C4-2B (cell line): ENCODE measurements at regions not wholly inside any gene's neighbourhood (a gene's known extent, or its start where the extent isn't known, plus 50 kb on each side); places are given as distances from the start of the nearest gene placed in this dataset.

ENCODE experiments used
- H3K27ac ChIP-seq: fragments of 450-650 bp; 2 replicates; pipeline ENCODE4 v1.5.1; 2017
- ZFX ChIP-seq: fragments of 450-650 bp; IDR thresholded peaks from 2 replicates; pipeline ENCODE4 v1.6.1; 2017
- TF ChIP-seq, protein P1 (sequence below): fragments of 450-650 bp; conservative IDR thresholded peaks from 2 replicates; pipeline ENCODE4 v1.5.1; 2017; ENCODE audit warnings: mild to moderate bottlenecking

DNA sequence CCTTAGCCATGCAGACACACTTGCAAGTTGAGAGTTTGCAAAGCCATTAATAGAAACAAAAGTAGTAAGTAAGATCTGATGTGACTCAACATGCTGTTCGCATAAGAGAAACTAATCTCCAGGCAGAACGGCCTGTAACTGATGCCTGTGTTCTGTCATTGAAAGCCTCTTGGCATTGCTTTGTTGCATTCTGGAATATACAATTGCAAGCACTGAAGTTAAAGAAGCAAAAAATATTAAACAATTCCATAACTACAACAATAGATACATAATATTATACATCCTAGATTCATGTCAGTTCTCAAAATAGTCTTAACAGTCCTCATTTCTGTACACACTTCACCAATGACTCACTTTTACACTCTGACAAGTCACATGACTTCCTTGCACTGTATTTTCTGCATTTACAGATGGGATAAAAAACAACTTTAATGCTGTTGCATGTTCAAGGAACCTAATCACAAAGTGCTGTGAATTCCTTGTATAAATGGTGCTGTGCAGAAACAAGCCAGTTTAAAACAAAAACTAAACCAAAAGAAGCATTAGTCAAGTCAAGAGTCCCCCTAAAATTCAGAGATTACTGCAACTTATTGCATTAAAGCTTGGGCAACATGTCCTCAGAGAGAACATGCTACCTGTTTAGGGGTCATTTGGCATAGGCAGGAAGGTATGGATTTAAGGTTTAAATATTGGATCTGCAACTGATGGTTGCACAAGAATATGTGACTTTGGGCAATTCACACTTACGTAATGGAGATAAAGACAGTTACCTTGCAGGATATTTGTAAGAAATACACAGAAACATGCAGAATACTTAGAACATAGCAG is 79.5 kb upstream of the SERP2 start:
- no peak overlapping the region for H3K27ac ChIP-seq
- TF ChIP-seq, protein P1, sequence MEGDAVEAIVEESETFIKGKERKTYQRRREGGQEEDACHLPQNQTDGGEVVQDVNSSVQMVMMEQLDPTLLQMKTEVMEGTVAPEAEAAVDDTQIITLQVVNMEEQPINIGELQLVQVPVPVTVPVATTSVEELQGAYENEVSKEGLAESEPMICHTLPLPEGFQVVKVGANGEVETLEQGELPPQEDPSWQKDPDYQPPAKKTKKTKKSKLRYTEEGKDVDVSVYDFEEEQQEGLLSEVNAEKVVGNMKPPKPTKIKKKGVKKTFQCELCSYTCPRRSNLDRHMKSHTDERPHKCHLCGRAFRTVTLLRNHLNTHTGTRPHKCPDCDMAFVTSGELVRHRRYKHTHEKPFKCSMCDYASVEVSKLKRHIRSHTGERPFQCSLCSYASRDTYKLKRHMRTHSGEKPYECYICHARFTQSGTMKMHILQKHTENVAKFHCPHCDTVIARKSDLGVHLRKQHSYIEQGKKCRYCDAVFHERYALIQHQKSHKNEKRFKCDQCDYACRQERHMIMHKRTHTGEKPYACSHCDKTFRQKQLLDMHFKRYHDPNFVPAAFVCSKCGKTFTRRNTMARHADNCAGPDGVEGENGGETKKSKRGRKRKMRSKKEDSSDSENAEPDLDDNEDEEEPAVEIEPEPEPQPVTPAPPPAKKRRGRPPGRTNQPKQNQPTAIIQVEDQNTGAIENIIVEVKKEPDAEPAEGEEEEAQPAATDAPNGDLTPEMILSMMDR, result no peak
- no peak for TF ChIP-seq ZFX

DNA sequence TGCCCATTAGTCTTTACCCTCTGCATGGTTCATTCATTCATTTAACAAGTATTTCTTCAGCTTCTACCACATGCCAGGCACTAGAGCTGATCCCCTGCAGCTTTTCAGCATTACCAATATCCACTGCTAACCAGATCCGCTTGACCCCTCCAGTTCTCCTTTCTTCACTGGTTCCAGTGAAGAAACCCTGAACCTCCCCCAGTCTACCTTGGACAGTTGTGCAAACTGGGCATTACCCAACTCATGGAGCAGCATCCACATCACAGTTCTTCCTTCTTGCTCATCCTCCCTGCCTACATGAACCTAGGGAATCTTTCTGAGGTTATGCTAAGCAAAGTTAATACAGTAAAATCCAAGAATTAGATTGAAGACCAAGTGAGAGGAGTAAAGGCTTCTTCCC is 78.7 kb upstream of the SERP2 start:
- no peak overlapping the region for H3K27ac ChIP-seq
- no peak for TF ChIP-seq ZFX
- TF ChIP-seq, protein P1, result no peak

DNA sequence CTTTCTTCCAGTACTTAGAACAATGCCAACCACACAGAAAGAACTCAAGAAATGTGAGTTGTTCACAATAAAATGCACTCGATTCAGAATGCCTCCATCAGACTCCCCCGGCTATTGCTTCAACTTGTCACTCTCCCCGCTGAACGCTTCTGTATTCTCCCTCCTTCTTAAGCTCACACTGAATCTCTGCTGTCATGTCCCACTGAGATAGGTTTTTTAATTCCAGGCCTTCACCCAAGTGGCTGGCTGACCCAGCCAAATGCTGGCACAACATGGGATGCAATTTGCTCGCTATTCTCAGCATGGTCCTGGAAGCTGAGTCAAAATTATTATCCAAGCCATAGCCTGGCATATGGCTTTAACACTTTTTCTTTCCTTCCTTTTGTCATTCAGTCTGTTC is 76.8 kb upstream of the SERP2 start:
- no peak overlapping the region for H3K27ac ChIP-seq
- TF ChIP-seq, protein P1, result no peak
- no peak for TF ChIP-seq ZFX

DNA sequence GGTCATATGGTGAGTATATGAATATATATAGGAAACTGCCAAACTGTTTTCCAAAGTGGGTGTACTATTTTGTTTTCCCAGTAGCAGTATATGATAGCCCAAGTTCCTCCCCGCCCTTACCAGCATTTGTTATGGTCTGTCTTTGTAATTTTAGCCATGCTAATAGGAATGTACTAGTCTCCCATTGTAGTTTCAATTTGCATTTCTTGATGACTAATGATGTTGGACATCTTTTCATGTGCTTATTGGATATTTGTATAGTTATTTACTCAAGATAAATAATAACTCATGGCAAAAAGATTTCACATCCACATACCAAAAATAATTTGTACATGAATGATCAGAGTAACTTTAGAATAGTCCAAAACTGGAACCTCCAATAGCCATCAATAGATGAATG is 75.3 kb upstream of the SERP2 start:
- H3K27ac ChIP-seq, result no peak overlapping the region
- TF ChIP-seq, protein P1, result no peak
- TF ChIP-seq ZFX, result no peak

DNA sequence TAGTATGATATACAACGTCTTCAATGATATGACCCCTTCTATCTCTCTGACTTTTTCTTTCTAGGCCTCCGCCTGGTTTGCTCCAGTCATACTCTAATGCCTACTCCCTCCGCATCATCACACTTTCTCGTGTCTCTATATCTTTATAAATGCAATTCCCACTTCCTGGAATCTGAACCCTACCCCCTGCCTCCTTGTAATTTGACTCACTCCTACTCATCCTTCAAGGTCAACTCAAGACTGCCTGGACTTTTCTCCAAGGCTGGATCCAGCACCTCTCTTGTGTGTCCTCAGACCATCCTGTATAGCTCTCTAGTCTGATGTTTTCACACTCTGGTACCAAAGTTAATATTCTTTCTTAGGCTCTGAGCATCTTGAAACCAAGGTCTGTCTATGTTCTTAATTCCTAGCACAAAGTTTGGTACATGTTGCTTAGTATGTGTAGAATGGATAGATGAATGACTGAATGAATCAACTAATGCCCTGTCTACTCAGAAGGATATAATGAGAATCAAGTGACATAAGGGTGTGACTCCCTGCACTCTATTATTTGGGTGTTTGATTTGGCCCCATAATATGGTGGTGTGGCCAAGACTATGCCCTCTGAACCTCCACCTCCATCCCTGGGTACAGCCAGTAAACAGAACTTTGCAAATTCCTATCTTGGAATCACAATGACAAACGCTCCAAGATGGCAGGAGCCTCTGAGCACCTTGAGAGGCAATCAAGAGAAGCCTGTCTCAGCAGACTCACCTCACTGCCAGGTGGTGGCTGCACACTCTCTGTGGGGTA is 74.3 kb upstream of the SERP2 start:
- no peak for TF ChIP-seq ZFX
- TF ChIP-seq, protein P1, result no peak
- no peak overlapping the region for H3K27ac ChIP-seq

DNA sequence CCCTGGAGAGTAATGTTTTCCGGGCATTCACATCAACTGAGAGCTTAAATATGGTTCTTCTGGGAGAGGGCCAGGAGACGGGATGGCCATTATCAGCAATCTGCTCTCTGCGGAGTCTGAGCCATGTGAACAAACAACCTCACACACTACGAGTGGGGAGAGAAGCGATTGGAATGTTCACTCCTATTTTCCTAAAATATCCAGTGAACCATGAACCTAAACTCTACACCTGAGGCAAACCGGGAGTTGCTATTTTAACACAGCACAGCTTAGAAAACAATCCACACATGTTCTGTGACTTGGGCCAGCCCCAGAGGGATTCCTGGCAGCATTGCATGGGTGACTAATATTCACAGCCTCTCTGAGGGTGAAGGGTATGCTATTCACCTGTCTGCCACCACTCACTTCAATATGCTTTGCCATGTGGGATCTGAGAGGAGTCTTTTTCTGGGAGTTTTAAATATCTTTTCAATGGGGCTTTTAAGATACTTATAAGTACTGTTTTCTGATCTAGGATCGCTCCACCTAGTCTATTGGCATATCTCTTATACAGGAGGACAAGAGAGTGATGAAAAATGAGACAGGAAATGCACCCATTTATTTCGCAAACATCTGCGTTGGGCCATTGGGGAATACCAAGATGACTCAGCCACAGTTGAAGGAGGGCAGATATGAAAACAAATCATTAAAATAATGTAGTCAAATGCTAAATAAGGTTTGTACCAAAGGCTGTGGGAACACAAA is 72.6 kb upstream of the SERP2 start:
- H3K27ac ChIP-seq, result no peak overlapping the region
- no peak for TF ChIP-seq ZFX
- TF ChIP-seq, protein P1, result no peak

DNA sequence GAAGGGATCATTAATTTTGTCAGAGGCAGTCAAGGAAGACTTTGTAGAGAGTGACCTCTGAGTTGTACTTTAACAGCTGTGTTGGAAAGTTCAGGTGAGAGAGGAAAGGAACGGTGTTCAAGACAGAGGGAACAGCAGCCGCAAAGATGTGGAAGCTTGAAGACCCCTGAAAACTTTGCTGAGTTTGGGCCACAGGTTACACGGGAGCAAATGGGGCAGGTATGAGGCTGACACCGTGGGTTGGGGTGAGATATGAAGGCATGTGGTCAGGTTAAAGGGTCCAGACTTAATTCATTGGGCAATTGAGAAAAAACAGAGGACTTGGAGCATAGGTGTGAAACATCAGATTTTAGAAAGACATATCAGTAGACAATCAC is 72.0 kb upstream of the SERP2 start:
- no peak for TF ChIP-seq ZFX
- TF ChIP-seq, protein P1, result no peak
- no peak overlapping the region for H3K27ac ChIP-seq
